Gastrocnemius medialis (tissue), 4 donors: ENCODE measurements at regions not wholly inside any gene's neighbourhood (a gene's known extent, or its start where the extent isn't known, plus 50 kb on each side); places are given as distances from the start of the nearest gene placed in this dataset.

Source experiments
- POLR2A ChIP-seq, 2 donors: fragments of 450-650 bp; IDR thresholded peaks; one replicate each; pipeline ENCODE4 v1.6.1; 2017; ENCODE audit warnings: antibody characterized with exemption in 2 of 2, mild to moderate bottlenecking in 2 of 2, moderate library complexity in 2 of 2
- TF ChIP-seq, protein P1 (sequence below), 5 experiments: fragments of 450-650 bp in 3 of 5; fragments of 200-600 bp in 2 of 5; sonication (generic) in 2 of 5; IDR thresholded peaks in 4 of 5; conservative IDR thresholded peaks in 1 of 5; 1 replicate in 4 of 5; 2 replicates in 1 of 5; pipeline ENCODE4 v1.5.1; 2016 to 2019; ENCODE audit warnings: antibody characterized with exemption in 5 of 5, mild to moderate bottlenecking in 3 of 5, moderate library complexity in 3 of 5

DNA sequence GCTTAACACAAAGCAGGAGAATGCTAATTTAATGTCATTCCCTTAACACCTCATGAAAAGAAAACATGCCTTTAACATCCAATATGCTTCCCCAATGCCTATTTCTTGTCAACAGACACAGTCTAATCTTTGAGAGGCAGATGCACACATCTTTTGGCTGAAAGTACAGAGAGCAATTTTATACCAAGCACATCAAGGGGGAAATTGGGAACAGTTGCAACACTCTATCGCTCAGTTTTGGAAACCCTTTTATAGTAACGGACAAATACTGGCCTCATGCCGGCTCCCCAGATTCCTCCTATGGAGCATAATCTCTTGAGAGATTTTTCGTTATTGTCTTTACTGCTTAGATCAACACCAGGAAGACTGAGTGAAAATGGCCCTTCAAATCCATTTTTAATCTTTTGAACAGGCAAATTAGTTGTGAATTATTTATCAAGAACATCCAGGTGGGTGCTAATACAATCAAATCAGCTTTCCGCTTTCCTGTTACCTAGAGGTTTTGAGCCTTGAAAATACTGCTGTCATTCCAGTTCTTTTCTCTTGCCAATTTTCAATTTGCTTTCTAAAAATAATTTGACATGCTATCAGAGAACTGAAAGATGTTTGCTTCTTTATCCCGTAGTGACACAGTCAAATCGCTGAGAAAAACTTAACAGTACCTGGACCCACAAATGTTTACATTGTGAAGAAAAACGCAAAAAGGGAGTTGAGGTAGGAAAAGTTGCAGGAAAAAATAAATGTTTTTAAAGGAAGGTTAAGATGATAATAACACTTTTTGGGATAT is 60.7 kb upstream of the CAND1 start:
- TF ChIP-seq, protein P1, sequence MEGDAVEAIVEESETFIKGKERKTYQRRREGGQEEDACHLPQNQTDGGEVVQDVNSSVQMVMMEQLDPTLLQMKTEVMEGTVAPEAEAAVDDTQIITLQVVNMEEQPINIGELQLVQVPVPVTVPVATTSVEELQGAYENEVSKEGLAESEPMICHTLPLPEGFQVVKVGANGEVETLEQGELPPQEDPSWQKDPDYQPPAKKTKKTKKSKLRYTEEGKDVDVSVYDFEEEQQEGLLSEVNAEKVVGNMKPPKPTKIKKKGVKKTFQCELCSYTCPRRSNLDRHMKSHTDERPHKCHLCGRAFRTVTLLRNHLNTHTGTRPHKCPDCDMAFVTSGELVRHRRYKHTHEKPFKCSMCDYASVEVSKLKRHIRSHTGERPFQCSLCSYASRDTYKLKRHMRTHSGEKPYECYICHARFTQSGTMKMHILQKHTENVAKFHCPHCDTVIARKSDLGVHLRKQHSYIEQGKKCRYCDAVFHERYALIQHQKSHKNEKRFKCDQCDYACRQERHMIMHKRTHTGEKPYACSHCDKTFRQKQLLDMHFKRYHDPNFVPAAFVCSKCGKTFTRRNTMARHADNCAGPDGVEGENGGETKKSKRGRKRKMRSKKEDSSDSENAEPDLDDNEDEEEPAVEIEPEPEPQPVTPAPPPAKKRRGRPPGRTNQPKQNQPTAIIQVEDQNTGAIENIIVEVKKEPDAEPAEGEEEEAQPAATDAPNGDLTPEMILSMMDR (IDR thresholded peaks at IDR 0.05 in 4 of 5, conservative IDR thresholded peaks at IDR 0.05 in 1 of 5), result no peak
- no peak for TF ChIP-seq POLR2A (IDR thresholded peaks at IDR 0.05)
